HepG2 (cell line): ENCODE measurements at regions not wholly inside any gene's neighbourhood (a gene's known extent, or its start where the extent isn't known, plus 50 kb on each side); places are given as distances from the start of the nearest gene placed in this dataset.

ENCODE experiments used
- ATAC-seq: fragments of 200-7000 bp; cut with Tn5 transposase; 3 replicates; pipeline ENCODE4 v1.9.1; 2020; ENCODE audit warnings: mild to moderate bottlenecking, moderate library complexity
- BruUV-seq: library from RNA; stranded (reverse); fragments of 400-500 nt; replicated peaks from 2 replicates; lab custom pipeline; 2021; lab: Mats Ljungman, UMichigan
- CTCF ChIA-PET: fragments of 300-600 bp; formaldehyde crosslinking; extraction: SDS; loops from one replicate; lab custom pipeline; 2021; ENCODE audit warnings: low total read pairs, inconsistent platforms, low intra/inter-chr PET ratio; lab: Yijun Ruan, JAX
- POLR2A ChIA-PET: fragments of 350-600 bp; sonication (Branson Sonifier 250); formaldehyde crosslinking; loops from one replicate; lab custom pipeline; 2020; ENCODE audit warnings: antibody characterized with exemption, inconsistent platforms; lab: Yijun Ruan, JAX
- DNase-seq: peaks from one replicate; pipeline ENCODE4 v3.0.0-alpha.2; 2015; ENCODE audit warnings: low spot score
- FAIRE-seq: peaks from 3 replicates; lab custom pipeline; 2011; peaks lifted over from hg19 to GRCh38; lab: Jason Lieb, UNC
- H2AFZ ChIP-seq: one replicate; pipeline ENCODE4 v1.6.1; 2011; ENCODE audit warnings: low read length, inconsistent platforms
- H3K27ac ChIP-seq: fragments of 300-600 bp; 3 replicates; pipeline ENCODE4 v1.8.0; 2011; ENCODE audit warnings: mixed run types, mild to moderate bottlenecking, mixed read lengths, low read length, inconsistent platforms; ENCODE audit not compliant: insufficient read depth; ENCODE audit errors: extremely low read length
- H3K27me3 ChIP-seq, 2 experiments: fragments of 200-600 bp in 1 of 2; 2 replicates in 1 of 2; 3 replicates in 1 of 2; pipeline versions ENCODE4 v1.6.0 to v1.8.0; 2011; ENCODE audit warnings: low read length in 2 of 2, mild to moderate bottlenecking in 2 of 2, moderate library complexity in 2 of 2, inconsistent platforms in 1 of 2; ENCODE audit not compliant: insufficient read depth in 2 of 2, control insufficient read depth in 1 of 2
- H3K36me3 ChIP-seq, 2 experiments: fragments of 200-600 bp in 1 of 2; replicated peaks in 1 of 2; 2 replicates in 1 of 2; 3 replicates in 1 of 2; pipeline versions ENCODE4 v1.5.1 to v1.8.0; 2011; ENCODE audit warnings: low read length in 2 of 2, inconsistent platforms in 1 of 2; ENCODE audit not compliant: insufficient read depth in 2 of 2, control insufficient read depth in 1 of 2
- H3K4me1 ChIP-seq: 2 replicates; pipeline ENCODE4 v1.5.1; 2012; ENCODE audit warnings: low read length, inconsistent platforms; ENCODE audit not compliant: insufficient read depth
- H3K4me2 ChIP-seq: 2 replicates; pipeline ENCODE4 v1.6.0; 2011; ENCODE audit warnings: low read depth, low read length, inconsistent platforms
- H3K4me3 ChIP-seq, 3 experiments: fragments of 200-600 bp in 1 of 3; sonication (generic), shearing (Covaris generic) in 1 of 3; replicated peaks in 1 of 3; 2 replicates each; pipeline ENCODE4 v1.5.1; 2011 to 2016; ENCODE audit warnings: low read length in 3 of 3, inconsistent platforms in 2 of 3, low read depth in 2 of 3, mild to moderate bottlenecking in 2 of 3, control low read depth in 1 of 3, mixed read lengths in 1 of 3; ENCODE audit not compliant: insufficient read depth in 1 of 3
- H3K79me2 ChIP-seq: one replicate; pipeline ENCODE4 v1.6.1; 2011; ENCODE audit warnings: low read length, inconsistent platforms; ENCODE audit not compliant: insufficient read depth
- H3K9ac ChIP-seq: 2 replicates; pipeline ENCODE4 v1.6.0; 2011; ENCODE audit warnings: mild to moderate bottlenecking, low read depth, low read length, inconsistent platforms; ENCODE audit not compliant: insufficient read depth
- H3K9me3 ChIP-seq: 2 replicates; pipeline ENCODE4 v1.5.1; 2012; ENCODE audit warnings: mild to moderate bottlenecking, low read length
- H4K20me1 ChIP-seq: 2 replicates; pipeline ENCODE4 v1.6.0; 2011; ENCODE audit warnings: inconsistent platforms, mild to moderate bottlenecking, low read length, moderate library complexity; ENCODE audit not compliant: insufficient read depth
- DPF2 ChIP-seq: sonication (generic); formaldehyde crosslinking; IDR thresholded peaks from 2 replicates; pipeline ENCODE4 v1.4.0; 2020; ENCODE audit warnings: mild to moderate bottlenecking, low read depth, missing genetic modification reagents, borderline replicate concordance
- GPN1 ChIP-seq: sonication (generic); formaldehyde crosslinking; IDR thresholded peaks from 2 replicates; pipeline ENCODE4 v1.5.1; 2020; ENCODE audit warnings: missing genetic modification reagents, borderline replicate concordance
- HINFP ChIP-seq: sonication (generic); formaldehyde crosslinking; IDR thresholded peaks from 2 replicates; pipeline ENCODE4 v1.4.0; 2020; ENCODE audit warnings: low read depth, mild to moderate bottlenecking, missing genetic modification reagents
- KLF13 ChIP-seq: sonication (generic); formaldehyde crosslinking; IDR thresholded peaks from 2 replicates; pipeline ENCODE4 v1.4.0; 2020; ENCODE audit warnings: mild to moderate bottlenecking, missing genetic modification reagents
- PCBP2 ChIP-seq: fragments of 200-400 bp; formaldehyde crosslinking; optimal IDR thresholded peaks from 2 replicates; pipeline ENCODE3; 2018; ENCODE audit warnings: low read length, low read depth; ENCODE audit not compliant: poor library complexity, severe bottlenecking
- ZHX1 ChIP-seq: sonication (generic); formaldehyde crosslinking; IDR thresholded peaks from 2 replicates; pipeline ENCODE4 v1.8.1; 2022; ENCODE audit warnings: low read depth, mild to moderate bottlenecking, missing genetic modification reagents
- ZNF24 ChIP-seq: fragments of 450-650 bp; IDR thresholded peaks from 2 replicates; pipeline ENCODE4 v1.6.1; 2017; ENCODE audit warnings: antibody characterized with exemption, mild to moderate bottlenecking
- ZNF263 ChIP-seq: sonication (generic); formaldehyde crosslinking; IDR thresholded peaks from 2 replicates; pipeline ENCODE4 v1.4.0; 2020; ENCODE audit warnings: missing genetic modification reagents
- ZNF33B ChIP-seq: sonication (generic); formaldehyde crosslinking; IDR thresholded peaks from 2 replicates; pipeline ENCODE4 v1.5.1; 2020; ENCODE audit warnings: mild to moderate bottlenecking, missing genetic modification reagents
- ZNF75D ChIP-seq: sonication (generic); formaldehyde crosslinking; IDR thresholded peaks from 2 replicates; pipeline ENCODE4 v1.8.1; 2023; ENCODE audit warnings: missing genetic modification reagents, mild to moderate bottlenecking, borderline replicate concordance
- WGBS: methylation state at CpG from one replicate; pipeline ENCODE4 v1.1.6; 2017; ENCODE audit warnings: low lambda C conversion rate; 5-methylcytosine and 5-hydroxymethylcytosine counted together
- in situ Hi-C: cut with HindIII; loops from 2 replicates; pipeline ENCODE4 v1.10.0; 2017; ENCODE audit warnings: low pct_unique_long_range_greater_than_20kb; ENCODE audit not compliant: extremely low pct_ligation_motif_present
- intact Hi-C: fragments of 100-400 bp; cut with micrococcal nuclease; formaldehyde crosslinking; loops from one replicate; pipeline ENCODE4 v1.10.0; 2022; ENCODE audit not compliant: unreplicated experiment

DNA sequence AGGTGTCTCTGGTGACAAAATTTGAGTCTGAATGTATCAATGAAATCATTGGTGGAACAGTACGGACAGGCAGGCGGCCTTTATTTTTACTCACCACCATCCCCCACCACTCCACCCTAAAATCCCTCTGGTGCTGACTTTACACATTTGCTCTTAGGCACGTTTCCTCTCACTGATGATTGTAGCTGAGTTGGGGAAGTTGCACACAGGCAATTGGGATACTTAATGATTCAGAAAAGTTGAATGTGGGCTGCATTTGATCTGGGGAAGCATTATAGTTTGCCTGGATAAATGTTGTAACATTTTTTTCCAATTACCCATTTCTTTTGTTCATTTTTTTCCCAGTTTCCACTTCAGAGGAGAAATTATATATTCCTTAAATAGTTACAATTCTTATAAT is 658.4 kb downstream of the TLR4 start:
- H2AFZ ChIP-seq = no peak overlapping the region
- H3K9me3 ChIP-seq = peaks cover 66% of the 10 kb centered on the region
- POLR2A ChIA-PET = no interaction called here
- no peak overlapping the region for H3K4me3 ChIP-seq
- no peak overlapping the region for H3K9ac ChIP-seq
- H3K4me2 ChIP-seq = no peak overlapping the region
- H3K27ac ChIP-seq = no peak overlapping the region
- FAIRE-seq (no peak), ATAC-seq (no peak), DNase-seq (no peak)
- in situ Hi-C loops (no loop called here), intact Hi-C loops (no loop called here)
- H3K4me1 ChIP-seq = no peaks in the 10 kb centered on the region
- no peaks in the 10 kb centered on the region for H3K27me3 ChIP-seq
- no peaks in the 10 kb centered on the region for H3K36me3 ChIP-seq
- no TSS peak for BruUV-seq
- no peak for TF ChIP-seq ZHX1
- TF ChIP-seq KLF13 (CRISPR knock-in tag) = no peak
- no peak for TF ChIP-seq HINFP (CRISPR knock-in tag)
- TF ChIP-seq GPN1 = no peak
- TF ChIP-seq ZNF24 = no peak
- TF ChIP-seq ZNF33B (CRISPR knock-in tag) = no peak
- TF ChIP-seq PCBP2 = no peak
- no peak for TF ChIP-seq ZNF263
- no peak for TF ChIP-seq ZNF75D (CRISPR knock-in tag)
- TF ChIP-seq DPF2 (CRISPR knock-in tag) = no peak
- H3K79me2 ChIP-seq = no peaks in the 10 kb centered on the region
- CTCF ChIA-PET = no interaction called here
- 0% methylated on average over 3 of the region's 3 CpGs for WGBS
- H4K20me1 ChIP-seq = no peaks in the 10 kb centered on the region
